Sciatic nerve (tissue), 2 donors: ENCODE measurements at regions not wholly inside any gene's neighbourhood (a gene's known extent, or its start where the extent isn't known, plus 50 kb on each side); places are given as distances from the start of the nearest gene placed in this dataset.
"Not testable (repeated sequence)": the region's sequence is repeated elsewhere in the genome, so short reads cannot be mapped to it uniquely, and the experiment has no call there.

Experiments
- ATAC-seq: fragments of 200-7000 bp; cut with Tn5 transposase; one replicate; pipeline ENCODE4 v1.9.1; 2020; ENCODE audit warnings: mild to moderate bottlenecking, moderate library complexity
- DNase-seq: peaks from one replicate; pipeline ENCODE4 v3.0.0-alpha.2; 2020; ENCODE audit warnings: low spot score
- intact Hi-C: fragments of 100-400 bp; cut with DNase I; formaldehyde crosslinking; loops from one replicate; pipeline ENCODE4 v1.14.2; 2022
- donor health status: DM: no; HTN: no; CAD: no.
- donor health status: DM: no; HTN: no; CAD: no.

DNA sequence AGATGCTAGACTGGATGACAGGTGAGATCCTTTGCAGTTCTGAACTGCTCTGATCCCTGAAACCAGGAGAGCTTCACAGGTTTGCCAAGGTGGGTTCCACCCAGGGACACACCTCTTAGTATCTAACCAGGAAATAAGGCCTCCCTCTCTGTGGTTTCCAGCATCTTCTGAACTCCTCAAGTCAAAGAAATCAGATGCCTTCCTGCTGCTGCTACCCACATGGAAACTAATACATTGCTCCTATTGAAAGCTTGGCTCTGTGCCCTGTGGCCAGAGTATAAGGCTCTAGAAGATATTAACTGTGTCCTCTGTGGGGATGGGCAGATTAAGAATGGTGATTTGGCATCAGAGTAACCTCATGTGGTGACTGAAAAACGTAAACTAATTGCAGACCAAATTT, 75.0 kb upstream of the MRPS6 start:
- intact Hi-C loops = no loop called here
- ATAC-seq (no peak), DNase-seq (no peak)

DNA sequence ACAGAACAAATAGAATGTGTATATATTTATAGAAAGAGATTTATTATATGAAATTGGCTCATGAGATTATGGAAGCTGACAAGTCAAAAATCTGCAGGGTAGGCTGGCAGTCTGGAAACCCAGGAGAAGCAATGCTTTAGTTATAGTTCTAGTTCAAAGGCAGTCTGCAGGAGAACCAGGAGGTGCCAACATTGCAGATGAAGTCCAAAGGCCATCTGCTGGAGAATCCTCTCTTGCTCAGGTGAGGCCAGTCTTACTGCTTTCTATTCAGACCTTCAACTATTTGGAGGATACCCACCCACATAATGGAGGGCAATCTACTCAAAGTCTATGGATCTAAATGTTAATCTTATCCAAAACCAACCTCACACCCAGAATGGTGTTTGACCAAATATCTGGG, 75.9 kb upstream of the MRPS6 start:
- DNase-seq (no peak), ATAC-seq (no peak)
- intact Hi-C loops = no loop called here

DNA sequence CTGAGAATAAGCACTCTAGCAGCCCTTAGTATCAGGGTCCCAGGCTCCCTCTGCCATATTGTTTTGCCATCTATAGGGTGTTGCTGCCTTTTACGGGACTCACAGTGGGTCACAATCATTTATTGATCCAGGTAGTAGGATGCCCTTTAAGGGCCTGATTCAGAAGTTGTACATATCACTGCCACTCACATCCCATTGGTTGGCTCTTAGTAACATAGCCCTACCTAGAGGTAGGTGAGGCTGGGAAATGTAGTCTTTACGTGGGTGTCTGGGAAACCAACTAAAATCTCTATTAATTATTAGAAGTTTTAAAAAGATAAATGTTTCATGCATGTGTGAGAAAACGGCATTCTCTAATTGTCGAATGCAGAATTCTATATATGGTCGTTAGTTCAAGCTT, 78.8 kb upstream of the ATP5PO start:
- intact Hi-C loops = no loop called here
- ATAC-seq = no peak
- no peak for DNase-seq

DNA sequence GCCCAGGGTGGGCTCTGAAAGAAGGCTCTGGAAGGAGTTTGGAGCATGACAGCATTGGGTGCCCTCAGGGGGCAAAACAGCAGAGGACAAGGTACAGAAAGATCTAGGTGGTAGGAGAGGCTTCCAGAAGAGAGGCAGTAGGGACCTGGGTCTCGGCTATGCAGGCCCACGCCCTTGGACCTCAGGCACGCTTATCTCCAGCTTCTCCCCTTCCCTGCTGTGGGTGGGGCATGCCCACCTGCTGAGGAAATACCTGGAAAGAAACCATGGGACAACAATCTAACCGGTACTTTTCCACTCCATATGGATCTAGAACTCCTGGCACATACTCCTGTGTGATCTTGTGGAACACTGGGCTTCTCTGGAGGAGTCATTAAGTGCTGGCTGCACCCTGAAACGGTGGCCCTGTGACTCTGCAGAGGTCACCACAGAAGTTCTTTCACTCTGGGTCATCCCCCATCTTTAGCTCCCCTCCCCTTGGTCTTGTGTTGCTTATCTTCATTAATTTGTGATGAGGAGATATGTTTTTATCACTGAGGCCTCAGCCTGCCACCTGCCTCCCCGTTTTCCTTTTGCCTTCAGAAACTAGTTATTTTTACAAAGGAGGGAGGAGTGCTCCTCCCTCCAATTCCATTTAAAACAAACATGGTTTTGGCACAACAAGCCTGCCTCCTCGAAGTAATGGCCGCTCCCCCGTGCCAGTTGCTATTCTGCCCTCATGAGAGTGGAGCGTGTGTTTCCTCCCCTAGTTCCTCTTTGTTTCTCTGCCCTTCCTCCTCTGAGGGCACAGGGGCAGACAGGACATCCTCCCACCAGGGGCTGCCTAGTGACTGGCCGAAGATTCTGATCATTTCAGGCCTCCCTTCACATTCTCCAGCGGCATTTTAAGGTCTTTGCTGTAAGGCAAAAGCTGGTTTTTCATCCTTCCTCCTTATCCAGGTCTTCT, 78.0 kb upstream of the ATP5PO start:
- ATAC-seq (peak; percentile 70), DNase-seq (no peak)
- intact Hi-C loops = no loop called here

- ATAC-seq, DNase-seq, intact Hi-C loops: not testable (repeated sequence)
Measured at GRCh38 chr21:33992412-33992811, 76.8 kb upstream of the ATP5PO start.

GRCh38 chr21:33991133-33991532, 75.5 kb upstream of the ATP5PO start:
- ATAC-seq (no peak), DNase-seq (no peak)
- intact Hi-C loops = no loop called here

DNA sequence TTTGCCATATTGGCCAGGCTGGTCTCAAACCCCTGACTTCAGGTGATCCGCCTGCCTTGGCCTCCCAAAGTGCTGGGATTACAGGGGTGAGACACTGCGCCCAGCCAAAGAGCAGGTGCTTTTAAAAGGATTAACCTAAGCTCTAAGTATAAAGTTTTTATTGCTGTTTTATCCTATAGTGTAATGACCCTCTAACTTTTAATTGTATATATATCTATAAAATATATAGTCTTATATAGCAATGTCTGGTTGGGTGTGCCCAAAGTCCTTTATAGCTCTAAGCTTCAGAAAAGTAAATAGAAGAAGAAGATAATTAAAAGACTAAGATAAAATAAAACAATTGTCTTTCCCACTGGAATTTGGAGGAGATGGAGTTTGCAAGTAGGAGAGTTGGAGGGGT, 73.8 kb upstream of the ATP5PO start:
- intact Hi-C loops = no loop called here
- DNase-seq = no peak

GRCh38 chr21:33988237-33989017, 72.8 kb upstream of the ATP5PO start:
- intact Hi-C loops = no loop called here
- ATAC-seq = no peak
- DNase-seq = no peak

More for the DNA sequence above, 73.8 kb upstream of the ATP5PO start:
- no peak for ATAC-seq

- DNase-seq (no peak), ATAC-seq (no peak)
- intact Hi-C loops = no loop called here
Measured at GRCh38 chr21:33987461-33987860, 71.9 kb upstream of the ATP5PO start.

DNA sequence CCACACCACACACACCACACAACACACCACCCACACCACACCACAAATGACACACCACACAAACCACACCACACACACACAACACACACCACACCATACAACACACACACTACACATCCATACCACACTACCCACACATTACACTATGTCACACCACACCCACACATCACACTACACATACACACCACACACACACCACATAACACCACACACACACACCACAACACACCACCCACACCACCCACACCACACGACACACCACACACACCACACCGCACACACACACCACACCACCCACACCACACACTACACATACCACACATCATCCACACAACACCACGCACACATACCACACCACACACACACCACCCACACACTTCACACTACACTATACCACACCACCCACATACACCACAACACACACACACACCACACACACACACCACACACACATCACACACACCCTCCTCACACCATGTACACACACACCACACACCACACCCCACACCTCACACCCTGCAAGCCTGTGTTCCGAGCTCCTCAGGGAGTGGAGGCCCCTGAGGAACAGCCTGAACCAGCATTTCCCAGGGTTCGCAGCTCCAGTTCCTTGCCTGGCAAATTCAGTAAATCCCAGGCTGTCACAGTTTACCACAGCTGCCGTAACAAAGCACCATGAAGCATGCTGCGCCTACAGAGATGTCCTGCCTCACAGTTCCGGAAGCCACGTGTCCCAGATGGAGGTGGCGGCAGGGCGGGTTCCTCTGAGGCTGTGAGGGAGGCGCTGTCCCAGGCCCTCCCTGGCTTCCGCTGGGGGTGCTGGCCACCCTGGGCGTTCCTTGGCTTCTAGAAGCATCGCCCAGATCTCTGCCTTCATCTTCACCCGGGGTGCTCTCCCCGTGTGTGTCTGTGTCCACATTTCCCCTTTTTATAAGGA, 69.8 kb upstream of the ATP5PO start:
- ATAC-seq (no peak), DNase-seq (no peak)
- intact Hi-C loops = no loop called here

GRCh38 chr21:33984021-33984481, 68.4 kb upstream of the ATP5PO start:
- intact Hi-C loops = no loop called here
- ATAC-seq = no peak
- DNase-seq = no peak

DNA sequence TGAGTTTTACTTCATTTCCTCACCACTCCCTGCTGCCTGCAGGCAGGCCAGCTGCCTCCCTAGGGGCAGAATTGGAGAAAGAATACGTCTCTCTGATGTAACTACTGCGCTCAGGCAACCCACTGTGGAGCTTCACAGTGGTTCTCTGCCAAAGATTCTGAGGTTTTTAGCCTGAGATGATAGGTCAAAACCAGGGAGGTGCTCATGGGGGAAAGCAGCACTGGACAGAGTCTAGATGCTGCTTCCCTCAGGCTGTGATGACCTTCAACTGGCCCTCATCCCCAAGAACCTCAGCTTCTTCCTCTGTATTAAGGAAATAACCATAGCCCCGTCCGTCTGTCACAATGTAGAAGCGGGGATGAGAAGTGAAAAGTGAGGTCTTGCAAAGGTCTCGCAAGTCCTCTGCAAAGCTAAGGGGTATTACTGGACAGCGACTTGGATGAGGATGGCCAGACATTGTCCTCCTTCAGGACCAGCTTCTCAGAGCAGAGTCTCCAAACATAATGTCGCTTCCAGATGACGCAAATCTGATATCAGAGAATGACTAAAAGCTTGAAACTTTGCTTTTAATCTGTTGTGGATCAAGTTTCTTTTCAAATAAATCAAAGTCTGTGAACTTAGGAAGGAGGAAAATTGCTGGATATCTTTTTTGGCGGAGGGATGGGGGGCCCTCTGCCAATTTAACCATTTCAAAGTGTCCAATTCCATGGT, 65.9 kb upstream of the ATP5PO start:
- intact Hi-C loops = no loop called here
- DNase-seq (no peak), ATAC-seq (peak; percentile 84)

DNA sequence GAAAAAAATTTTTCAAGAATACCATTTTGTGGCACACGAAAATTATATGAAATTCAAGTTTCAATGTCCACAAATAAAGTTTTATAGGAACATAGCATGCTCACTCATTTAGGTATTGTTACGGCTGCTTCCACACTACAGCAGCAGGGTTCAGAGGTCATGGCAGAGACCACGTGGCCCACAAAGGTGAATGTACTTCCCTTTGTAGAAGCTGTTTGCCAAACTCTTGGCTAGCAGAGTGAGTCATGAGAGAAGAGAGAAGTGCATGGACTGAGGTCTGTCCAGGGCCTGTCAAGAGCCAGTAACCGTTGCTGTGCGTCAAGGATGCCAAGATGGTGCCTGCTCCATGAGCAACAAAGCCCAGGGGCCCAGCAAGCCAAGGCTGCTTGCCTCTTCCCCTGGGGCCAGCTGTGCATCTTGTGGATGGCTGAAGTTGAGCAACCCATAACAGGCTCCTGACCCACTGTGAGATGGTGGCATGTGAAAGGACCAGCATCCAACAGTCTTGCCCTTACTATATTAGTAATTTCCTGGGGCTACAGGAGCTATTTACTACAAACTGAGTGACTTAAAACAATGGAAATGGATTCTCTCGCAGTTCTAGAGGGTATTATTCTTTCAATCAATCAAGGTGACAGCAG, 64.8 kb upstream of the ATP5PO start:
- ATAC-seq = no peak
- intact Hi-C loops = no loop called here
- DNase-seq = no peak

- ATAC-seq (no peak), DNase-seq (no peak)
- intact Hi-C loops = no loop called here
Measured at GRCh38 chr21:33978585-33978984, 63.0 kb upstream of the ATP5PO start.

- intact Hi-C loops = no loop called here
- ATAC-seq (no peak), DNase-seq (no peak)
Measured at GRCh38 chr21:33977721-33978369, 62.2 kb upstream of the ATP5PO start.

GRCh38 chr21:33977017-33977720, 61.6 kb upstream of the ATP5PO start:
- ATAC-seq = no peak
- intact Hi-C loops = no loop called here
- DNase-seq = no peak
